AG09309 (cell line): ENCODE measurements at regions not wholly inside any gene's neighbourhood (a gene's known extent, or its start where the extent isn't known, plus 50 kb on each side); places are given as distances from the start of the nearest gene placed in this dataset.
A peak's percentile ranks its signal among the peaks of the same experiment; 100 is the strongest.

Experiments
- DNase-seq: peaks from one replicate; pipeline ENCODE4 v3.0.0-alpha.2; 2010; ENCODE audit warnings: low read depth
- H3K4me3 ChIP-seq: 2 replicates; pipeline ENCODE4 v1.5.1; 2011; ENCODE audit warnings: mild to moderate bottlenecking, low read depth, low read length, moderate library complexity; ENCODE audit not compliant: control insufficient read depth
- TF ChIP-seq, protein P1 (sequence below): IDR thresholded peaks from 2 replicates; pipeline ENCODE4 v1.5.1; 2011; ENCODE audit warnings: mild to moderate bottlenecking, low read depth, low read length, inconsistent platforms; ENCODE audit not compliant: insufficient read depth, control insufficient read depth; ENCODE audit errors: missing control alignments

DNA sequence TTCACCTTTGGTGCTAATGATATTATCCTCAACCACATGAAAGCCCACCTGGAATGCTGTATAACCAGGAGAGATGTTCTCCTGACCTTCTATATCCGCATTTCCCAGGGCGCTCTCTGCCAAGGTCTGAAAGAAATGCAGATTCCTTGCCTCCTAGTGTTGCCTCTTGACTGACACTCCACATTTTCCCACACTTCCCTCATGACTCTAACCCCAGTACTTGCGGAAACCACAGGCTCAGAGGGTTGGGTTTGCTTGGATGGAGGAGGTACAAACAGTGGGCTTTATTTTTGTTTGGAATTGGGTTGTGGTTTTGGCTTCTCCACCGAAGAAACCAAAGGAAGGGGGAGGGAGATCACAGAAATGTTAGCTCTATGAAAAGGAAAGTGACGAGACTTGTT is 222.9 kb upstream of the CELF2 start:
- peak; percentile 49 for DNase-seq
- TF ChIP-seq, protein P1, sequence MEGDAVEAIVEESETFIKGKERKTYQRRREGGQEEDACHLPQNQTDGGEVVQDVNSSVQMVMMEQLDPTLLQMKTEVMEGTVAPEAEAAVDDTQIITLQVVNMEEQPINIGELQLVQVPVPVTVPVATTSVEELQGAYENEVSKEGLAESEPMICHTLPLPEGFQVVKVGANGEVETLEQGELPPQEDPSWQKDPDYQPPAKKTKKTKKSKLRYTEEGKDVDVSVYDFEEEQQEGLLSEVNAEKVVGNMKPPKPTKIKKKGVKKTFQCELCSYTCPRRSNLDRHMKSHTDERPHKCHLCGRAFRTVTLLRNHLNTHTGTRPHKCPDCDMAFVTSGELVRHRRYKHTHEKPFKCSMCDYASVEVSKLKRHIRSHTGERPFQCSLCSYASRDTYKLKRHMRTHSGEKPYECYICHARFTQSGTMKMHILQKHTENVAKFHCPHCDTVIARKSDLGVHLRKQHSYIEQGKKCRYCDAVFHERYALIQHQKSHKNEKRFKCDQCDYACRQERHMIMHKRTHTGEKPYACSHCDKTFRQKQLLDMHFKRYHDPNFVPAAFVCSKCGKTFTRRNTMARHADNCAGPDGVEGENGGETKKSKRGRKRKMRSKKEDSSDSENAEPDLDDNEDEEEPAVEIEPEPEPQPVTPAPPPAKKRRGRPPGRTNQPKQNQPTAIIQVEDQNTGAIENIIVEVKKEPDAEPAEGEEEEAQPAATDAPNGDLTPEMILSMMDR = no peak
- H3K4me3 ChIP-seq = no peak overlapping the region

DNA sequence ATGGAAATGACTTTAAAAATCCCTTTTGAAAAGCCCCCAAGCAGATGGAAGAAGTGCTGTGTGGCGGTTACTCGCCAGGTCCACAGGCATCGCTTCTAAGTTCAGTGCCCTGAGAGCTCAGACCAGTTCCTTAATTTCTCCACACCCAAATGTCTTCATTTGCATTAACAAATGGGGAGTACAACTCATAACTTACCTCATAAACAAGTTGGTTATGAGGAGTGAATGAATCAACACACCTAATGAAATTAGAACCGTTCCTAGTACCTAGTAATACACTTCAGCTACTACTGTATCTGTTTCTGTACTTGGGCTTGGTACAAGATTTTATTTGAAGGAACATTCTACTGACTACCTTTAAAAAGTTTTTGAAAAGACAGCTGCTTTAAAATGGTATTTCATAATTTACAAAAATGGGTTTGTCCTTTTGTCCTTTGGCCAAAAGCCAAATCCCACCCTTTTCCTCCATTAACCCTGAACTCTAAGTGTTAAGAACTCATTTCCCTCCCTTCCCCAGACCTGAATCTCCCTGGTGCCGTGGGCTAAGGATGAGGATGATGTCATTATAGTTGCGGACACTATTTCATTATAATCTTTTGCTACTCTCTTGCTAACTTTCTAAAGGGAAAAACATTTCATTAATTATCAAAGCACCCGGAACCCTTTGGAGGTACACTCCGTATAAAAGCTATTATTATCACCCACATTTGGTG is 221.5 kb upstream of the CELF2 start:
- TF ChIP-seq, protein P1 = no peak
- DNase-seq = no peak
- no peak overlapping the region for H3K4me3 ChIP-seq

DNA sequence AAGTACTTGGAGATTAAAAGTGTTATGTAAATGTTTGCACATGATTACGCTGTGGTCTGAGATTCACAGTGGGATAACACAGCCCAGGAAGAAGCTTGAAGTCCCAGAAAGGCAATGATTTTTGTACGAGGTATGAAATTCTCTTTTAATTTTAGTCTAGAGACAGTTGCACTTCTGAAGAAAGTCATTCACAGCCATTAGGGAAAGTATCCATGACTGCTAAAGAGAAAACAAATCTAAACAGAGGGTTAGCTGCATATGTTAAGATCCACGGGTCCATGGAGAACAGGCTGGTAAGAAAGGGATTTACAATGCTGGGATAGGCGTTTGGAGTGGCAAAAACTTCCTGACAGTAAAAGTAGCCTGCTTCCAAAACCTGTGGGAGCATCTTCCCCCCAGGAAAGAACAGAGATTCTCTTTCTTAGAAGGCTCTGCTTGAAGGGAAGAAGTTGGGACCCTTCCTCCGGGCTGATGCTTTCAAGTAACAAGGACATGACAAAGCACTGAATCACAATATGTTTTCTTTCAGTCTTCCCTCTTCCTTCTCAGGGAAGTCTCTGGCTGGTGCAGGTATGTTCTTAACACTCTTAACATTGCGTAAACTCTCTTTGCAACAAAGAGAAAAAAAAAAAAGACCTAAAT is 220.8 kb upstream of the CELF2 start:
- no peak overlapping the region for H3K4me3 ChIP-seq
- DNase-seq = no peak
- TF ChIP-seq, protein P1 = no peak

- no peak for DNase-seq
- no peak overlapping the region for H3K4me3 ChIP-seq
- TF ChIP-seq, protein P1 = no peak
Measured at GRCh38 chr10:10797513-10797912, 220.2 kb upstream of the CELF2 start.

GRCh38 chr10:10798102-10798863 is 219.4 kb upstream of the CELF2 start:
- no peak for DNase-seq
- TF ChIP-seq, protein P1 = no peak
- no peak overlapping the region for H3K4me3 ChIP-seq

DNA sequence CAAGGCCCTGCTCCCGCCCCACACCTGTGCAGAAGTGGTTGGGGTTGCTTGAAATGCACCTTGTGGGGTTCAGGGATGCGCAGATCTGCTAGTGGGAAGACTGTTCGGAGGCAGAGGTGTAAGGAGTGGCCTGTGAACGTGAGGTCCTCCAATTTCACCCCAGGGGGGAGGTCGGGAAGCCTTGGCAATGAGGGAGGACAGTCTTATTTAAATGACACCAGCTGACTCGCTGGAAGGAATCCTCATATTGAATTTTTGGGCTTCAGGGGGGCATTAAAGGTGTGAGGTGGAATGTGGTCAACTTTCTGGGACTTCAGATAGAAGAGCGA is 218.8 kb upstream of the CELF2 start:
- TF ChIP-seq, protein P1 = no peak
- H3K4me3 ChIP-seq = no peak overlapping the region
- DNase-seq = no peak
